A673 (cell line): ENCODE measurements at regions not wholly inside any gene's neighbourhood (a gene's known extent, or its start where the extent isn't known, plus 50 kb on each side); places are given as distances from the start of the nearest gene placed in this dataset.

Experiments
- BruUV-seq: library from RNA; stranded (reverse); fragments of 400-500 nt; replicated peaks from 2 replicates; lab custom pipeline; 2021; lab: Mats Ljungman, UMichigan
- CTCF ChIA-PET: fragments of 300-600 bp; sonication (Branson Sonifier 250); formaldehyde crosslinking; loops from one replicate; lab custom pipeline; 2022; ENCODE audit warnings: antibody characterized with exemption; lab: Charles Lee
- POLR2A ChIA-PET: fragments of 300-600 bp; sonication (Branson Sonifier 250); formaldehyde crosslinking; loops from one replicate; lab custom pipeline; 2022; ENCODE audit warnings: antibody characterized with exemption; ENCODE audit not compliant: low non-redundant PET; lab: Charles Lee
- DNase-seq: peaks from one replicate; pipeline ENCODE4 v3.0.0-alpha.2; 2015; ENCODE audit warnings: low spot score
- H3K27ac ChIP-seq: fragments of 200-600 bp; sonication (generic); 2 replicates; pipeline ENCODE4 v1.5.1; 2016; ENCODE audit warnings: mixed run types, low read depth, mild to moderate bottlenecking, mixed read lengths, antibody characterized with exemption, low read length; ENCODE audit not compliant: poor library complexity, severe bottlenecking
- H3K27me3 ChIP-seq: fragments of 200-600 bp; sonication (generic); replicated peaks from 2 replicates; pipeline ENCODE4 v1.6.1; 2017; ENCODE audit warnings: mixed run types, low read depth, mild to moderate bottlenecking, mixed read lengths, antibody characterized with exemption, low read length; ENCODE audit not compliant: insufficient read depth, poor library complexity
- H3K36me3 ChIP-seq: fragments of 200-600 bp; sonication (generic); 2 replicates; pipeline ENCODE4 v1.6.1; 2016; ENCODE audit warnings: mixed run types, mild to moderate bottlenecking, mixed read lengths, antibody characterized with exemption, low read length; ENCODE audit not compliant: insufficient read depth, poor library complexity, severe bottlenecking
- H3K4me1 ChIP-seq: fragments of 200-600 bp; sonication (generic); 2 replicates; pipeline ENCODE4 v1.6.1; 2017; ENCODE audit warnings: mixed run types, mild to moderate bottlenecking, mixed read lengths, antibody characterized with exemption, low read length; ENCODE audit not compliant: insufficient read depth, poor library complexity, severe bottlenecking
- H3K4me3 ChIP-seq: fragments of 200-600 bp; sonication (generic); 2 replicates; pipeline ENCODE4 v1.5.1; 2016; ENCODE audit warnings: low read depth, mixed run types, mild to moderate bottlenecking, mixed read lengths, low read length; ENCODE audit not compliant: poor library complexity, severe bottlenecking
- H3K9me3 ChIP-seq: fragments of 200-600 bp; sonication (generic); 2 replicates; pipeline ENCODE4 v1.6.1; 2016; ENCODE audit warnings: mixed run types, low read depth, mild to moderate bottlenecking, mixed read lengths, antibody characterized with exemption, low read length; ENCODE audit not compliant: poor library complexity, severe bottlenecking
- EZH2 ChIP-seq: fragments of 200-600 bp; sonication (generic); IDR thresholded peaks from 2 replicates; pipeline ENCODE4 v1.6.1; 2017; ENCODE audit warnings: borderline replicate concordance, low read depth, mild to moderate bottlenecking, mixed read lengths, antibody characterized with exemption, low read length; ENCODE audit not compliant: poor library complexity, severe bottlenecking
- intact Hi-C: fragments of 100-400 bp; cut with micrococcal nuclease; formaldehyde crosslinking; loops from one replicate; pipeline ENCODE4 v1.10.0; 2022; ENCODE audit not compliant: unreplicated experiment
- TF ChIP-seq, protein P1 (sequence below): fragments of 300-800, 200-600 bp; sonication (generic); conservative IDR thresholded peaks from 2 replicates; pipeline ENCODE4 v1.5.1; 2017; ENCODE audit warnings: low read depth, mild to moderate bottlenecking, antibody characterized with exemption, low read length, moderate library complexity, mixed read lengths

DNA sequence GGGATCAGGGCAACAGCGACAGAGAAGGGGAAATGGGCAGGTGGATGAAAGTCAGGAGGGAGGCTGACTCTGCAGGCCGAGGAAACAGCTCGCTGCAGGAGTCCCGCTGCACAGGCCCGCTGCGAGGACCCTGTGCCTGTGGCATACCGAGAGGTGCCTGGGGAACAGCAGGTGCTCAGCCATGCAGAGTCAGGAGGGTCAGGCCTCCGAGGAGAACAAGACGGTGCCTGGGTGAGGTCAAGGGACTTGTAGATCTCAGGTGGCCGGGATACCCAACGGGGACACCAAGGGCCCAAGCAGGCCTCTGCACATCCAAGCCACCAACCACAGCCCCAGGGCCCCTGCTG lies 67.5 kb downstream of the NCOR2 start:
- DNase-seq = no peak
- BruUV-seq = no TSS peak
- TF ChIP-seq, protein P1, sequence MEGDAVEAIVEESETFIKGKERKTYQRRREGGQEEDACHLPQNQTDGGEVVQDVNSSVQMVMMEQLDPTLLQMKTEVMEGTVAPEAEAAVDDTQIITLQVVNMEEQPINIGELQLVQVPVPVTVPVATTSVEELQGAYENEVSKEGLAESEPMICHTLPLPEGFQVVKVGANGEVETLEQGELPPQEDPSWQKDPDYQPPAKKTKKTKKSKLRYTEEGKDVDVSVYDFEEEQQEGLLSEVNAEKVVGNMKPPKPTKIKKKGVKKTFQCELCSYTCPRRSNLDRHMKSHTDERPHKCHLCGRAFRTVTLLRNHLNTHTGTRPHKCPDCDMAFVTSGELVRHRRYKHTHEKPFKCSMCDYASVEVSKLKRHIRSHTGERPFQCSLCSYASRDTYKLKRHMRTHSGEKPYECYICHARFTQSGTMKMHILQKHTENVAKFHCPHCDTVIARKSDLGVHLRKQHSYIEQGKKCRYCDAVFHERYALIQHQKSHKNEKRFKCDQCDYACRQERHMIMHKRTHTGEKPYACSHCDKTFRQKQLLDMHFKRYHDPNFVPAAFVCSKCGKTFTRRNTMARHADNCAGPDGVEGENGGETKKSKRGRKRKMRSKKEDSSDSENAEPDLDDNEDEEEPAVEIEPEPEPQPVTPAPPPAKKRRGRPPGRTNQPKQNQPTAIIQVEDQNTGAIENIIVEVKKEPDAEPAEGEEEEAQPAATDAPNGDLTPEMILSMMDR = no peak
- TF ChIP-seq EZH2 = no peak
- Histone ChIP-seq H3K4me3 (no peak overlapping the region), H3K4me1 (peaks cover 62% of the 10 kb centered on the region), H3K9me3 (no peaks in the 10 kb centered on the region), H3K27me3 (no peaks in the 10 kb centered on the region), H3K27ac (peak overlapping the region; percentile 70), H3K36me3 (peaks cover 5% of the 10 kb centered on the region)
- intact Hi-C loops = no loop called here
- CTCF ChIA-PET = no interaction called here
- POLR2A ChIA-PET = no interaction called here

DNA sequence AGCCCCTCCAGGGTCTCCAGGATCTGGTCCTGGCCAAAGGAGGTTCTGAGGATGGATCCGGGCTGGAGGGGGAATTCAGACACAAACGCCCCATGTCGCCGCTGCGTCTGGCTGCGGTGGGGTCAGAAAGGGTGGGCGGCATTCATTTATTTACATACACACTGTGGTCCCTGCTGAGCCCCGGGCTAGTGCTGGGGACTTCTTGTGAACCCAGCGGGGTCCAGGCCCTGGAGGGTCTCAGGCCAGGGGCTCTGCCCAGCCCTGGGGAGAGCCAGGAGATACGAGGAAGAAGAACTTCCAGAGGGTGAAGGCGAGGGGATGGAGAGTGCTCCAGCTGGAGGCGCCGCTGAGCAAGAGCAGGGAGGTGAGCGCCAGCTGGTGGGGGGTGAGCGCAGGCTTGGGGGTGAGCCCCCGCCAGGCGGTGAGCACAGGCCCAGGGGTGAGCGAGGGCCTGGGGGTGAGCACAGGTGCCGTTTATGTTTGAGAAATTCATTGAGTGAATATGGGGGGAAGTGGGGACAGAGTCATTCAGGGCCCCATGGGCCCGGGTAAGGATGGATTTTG lies 68.1 kb downstream of the NCOR2 start:
- CTCF ChIA-PET = no interaction called here
- H3K4me1 ChIP-seq = peaks cover 57% of the 10 kb centered on the region
- POLR2A ChIA-PET = interaction anchor here (0.6 kb wide), 1 partner anchor 157 kb away, joined by 3 read pairs; no protein-coding TSS in a partner anchor

DNA sequence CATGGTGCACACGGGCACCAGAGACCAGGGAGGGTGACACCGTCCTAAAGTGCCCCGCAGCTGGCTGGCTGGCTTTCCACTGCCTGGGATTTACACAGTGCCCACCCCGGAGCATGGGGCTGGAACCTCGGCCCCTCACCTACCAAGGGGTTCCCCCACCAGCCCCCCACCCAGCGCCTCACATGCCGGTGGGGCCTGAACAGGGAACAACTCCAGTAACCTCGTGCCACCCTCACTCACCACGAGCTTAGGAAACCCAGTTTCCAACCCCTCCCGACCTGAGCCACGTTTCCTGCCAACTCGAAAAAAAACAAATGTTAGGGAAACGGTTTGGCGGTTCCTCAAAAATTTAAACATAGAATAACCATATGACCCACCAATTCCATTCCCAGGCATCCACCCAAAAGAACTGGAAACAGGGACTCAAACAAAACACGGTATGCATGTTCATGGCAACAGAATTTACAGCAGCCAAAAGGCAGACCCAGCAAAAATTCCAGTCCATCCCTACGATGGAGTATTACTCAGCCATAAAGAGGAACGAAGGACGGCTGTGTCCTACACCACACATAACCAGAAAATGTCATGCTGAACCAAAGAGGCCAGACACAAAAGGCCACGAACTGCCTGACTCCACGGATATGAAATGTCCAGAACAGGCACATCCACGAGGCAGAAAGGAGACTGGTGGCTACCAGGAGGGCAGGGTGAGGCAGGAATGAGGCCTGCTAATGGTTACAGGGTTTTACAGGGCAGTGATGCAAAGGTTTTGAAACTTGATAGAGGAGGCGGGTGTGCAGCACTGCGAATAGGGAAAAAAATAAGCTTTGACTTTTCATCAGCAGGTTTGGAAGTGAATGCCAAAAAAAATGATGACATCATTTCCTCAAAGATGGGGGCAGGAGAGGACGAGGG lies 68.9 kb downstream of the NCOR2 start:
- CTCF ChIA-PET = interaction anchor here (0.6 kb wide), 1 partner anchor 273 kb away, joined by 3 read pairs; no protein-coding TSS in a partner anchor
- intact Hi-C loops = no loop called here
- no peak for TF ChIP-seq EZH2
- TF ChIP-seq, protein P1 = no peak
- Histone ChIP-seq H3K27me3 (no peaks in the 10 kb centered on the region), H3K4me3 (no peak overlapping the region), H3K9me3 (no peaks in the 10 kb centered on the region), H3K27ac (peak overlapping the region; percentile 70), H3K36me3 (peaks cover 9% of the 10 kb centered on the region), H3K4me1 (peaks cover 52% of the 10 kb centered on the region)
- peak; percentile 41 for DNase-seq
- no TSS peak for BruUV-seq
- POLR2A ChIA-PET = interaction anchor here (0.6 kb wide), 1 partner anchor 158 kb away, joined by 3 read pairs; no protein-coding TSS in a partner anchor

More for the DNA sequence above, 68.1 kb downstream of the NCOR2 start:
- H3K9me3 ChIP-seq = no peaks in the 10 kb centered on the region
- peak overlapping the region; percentile 70 for H3K27ac ChIP-seq
- DNase-seq = no peak
- peaks cover 9% of the 10 kb centered on the region for H3K36me3 ChIP-seq
- TF ChIP-seq, protein P1 = peak; percentile 55
- TF ChIP-seq EZH2 = no peak
- H3K4me3 ChIP-seq = no peak overlapping the region
- no TSS peak for BruUV-seq
- no peaks in the 10 kb centered on the region for H3K27me3 ChIP-seq
- intact Hi-C loops = no loop called here
